GM23338 (cell line): ENCODE measurements at regions not wholly inside any gene's neighbourhood (a gene's known extent, or its start where the extent isn't known, plus 50 kb on each side); places are given as distances from the start of the nearest gene placed in this dataset.

Experiments
- ATAC-seq: fragments of 200-7000 bp; cut with Tn5 transposase; 3 replicates; pipeline ENCODE4 v1.9.1; 2020
- DNase-seq: peaks from one replicate; pipeline ENCODE4 v3.0.0-alpha.2; 2015; ENCODE audit warnings: low spot score
- H2AFZ ChIP-seq: fragments of 200-600 bp; sonication (generic); 2 replicates; pipeline ENCODE4 v1.8.0; 2016; ENCODE audit warnings: antibody characterized with exemption, mild to moderate bottlenecking, moderate library complexity
- H3F3A ChIP-seq: fragments of 200-600 bp; sonication (generic); replicated peaks from 2 replicates; pipeline ENCODE4 v1.8.0; 2017; ENCODE audit warnings: antibody characterized with exemption, mixed run types, low read depth
- H3K27ac ChIP-seq: fragments of 200-600 bp; sonication (generic); 2 replicates; pipeline ENCODE4 v1.6.1; 2016; ENCODE audit warnings: low read depth
- H3K27me3 ChIP-seq: fragments of 200-600 bp; sonication (generic); 2 replicates; pipeline ENCODE4 v1.8.0; 2016; ENCODE audit warnings: mild to moderate bottlenecking, mixed run types, moderate library complexity; ENCODE audit not compliant: insufficient read depth
- H3K36me3 ChIP-seq: fragments of 200-600 bp; sonication (generic); 2 replicates; pipeline ENCODE4 v1.8.0; 2016; ENCODE audit warnings: mild to moderate bottlenecking; ENCODE audit not compliant: insufficient read depth
- H3K4me1 ChIP-seq: fragments of 200-600 bp; sonication (generic); 2 replicates; pipeline ENCODE4 v1.8.0; 2016; ENCODE audit warnings: mild to moderate bottlenecking, moderate library complexity; ENCODE audit not compliant: insufficient read depth
- H3K4me2 ChIP-seq: fragments of 200-600 bp; sonication (generic); 2 replicates; pipeline ENCODE4 v1.7.1; 2017; ENCODE audit warnings: mixed run types
- H3K4me3 ChIP-seq: fragments of 200-600 bp; sonication (generic); 2 replicates; pipeline ENCODE4 v1.6.1; 2016; ENCODE audit warnings: mixed run types
- H3K79me2 ChIP-seq: fragments of 200-600 bp; sonication (generic); replicated peaks from 2 replicates; pipeline ENCODE4 v1.8.0; 2017; ENCODE audit warnings: mild to moderate bottlenecking; ENCODE audit not compliant: insufficient read depth
- H3K9me2 ChIP-seq: fragments of 200-600 bp; sonication (generic); 2 replicates; pipeline ENCODE4 v1.8.0; 2017; ENCODE audit not compliant: insufficient read depth
- H4K20me1 ChIP-seq: fragments of 200-600 bp; sonication (generic); replicated peaks from 2 replicates; pipeline ENCODE4 v1.8.0; 2017; ENCODE audit warnings: mild to moderate bottlenecking; ENCODE audit not compliant: insufficient read depth
- H3K27ac Mint-ChIP-seq: 2 replicates; pipeline ENCODE4 v1.8.0; 2020; ENCODE audit warnings: inconsistent platforms, mild to moderate bottlenecking, moderate library complexity, mixed read lengths
- H3K27me3 Mint-ChIP-seq: 3 replicates; pipeline ENCODE4 v1.8.0; 2022; ENCODE audit warnings: low read depth, mild to moderate bottlenecking, moderate library complexity, mixed read lengths, inconsistent platforms; ENCODE audit not compliant: insufficient read depth, poor library complexity
- H3K36me3 Mint-ChIP-seq: 3 replicates; pipeline ENCODE4 v1.8.0; 2021; ENCODE audit warnings: low read depth, mild to moderate bottlenecking, inconsistent platforms, moderate library complexity, mixed read lengths
- H3K4me1 Mint-ChIP-seq: 3 replicates; pipeline ENCODE4 v1.8.0; 2020; ENCODE audit warnings: mild to moderate bottlenecking, inconsistent platforms, mixed read lengths
- H3K4me3 Mint-ChIP-seq: 3 replicates; pipeline ENCODE4 v1.8.0; 2021; ENCODE audit warnings: moderate library complexity, mild to moderate bottlenecking, inconsistent platforms, mixed read lengths
- H3K9me3 Mint-ChIP-seq: 3 replicates; pipeline ENCODE4 v1.8.0; 2020; ENCODE audit warnings: moderate library complexity, mild to moderate bottlenecking, inconsistent platforms, mixed read lengths
- CREB1 ChIP-seq: fragments of 250-450 bp; sonication (Bioruptor Pico); IDR thresholded peaks from 2 replicates; pipeline ENCODE4 v1.5.0; 2020; ENCODE audit warnings: low read depth, mild to moderate bottlenecking, moderate library complexity
- EZH2 ChIP-seq: fragments of 200-600 bp; sonication (generic); IDR thresholded peaks from one replicate; pipeline ENCODE4 v1.8.0; 2017; ENCODE audit warnings: antibody characterized with exemption, mild to moderate bottlenecking, low read depth; ENCODE audit not compliant: unreplicated experiment
- EZH2phosphoT487 ChIP-seq: fragments of 200-600 bp; sonication (generic); IDR thresholded peaks from one replicate; pipeline ENCODE4 v1.8.1; 2018; ENCODE audit warnings: antibody characterized with exemption; ENCODE audit not compliant: unreplicated experiment
- JUNB ChIP-seq: IDR thresholded peaks from one replicate; pipeline ENCODE4 v1.6.1; 2016; ENCODE audit warnings: antibody characterized with exemption; ENCODE audit not compliant: unreplicated experiment
- NANOG ChIP-seq: IDR thresholded peaks from 2 replicates; pipeline ENCODE4 v1.6.1; 2016; ENCODE audit warnings: antibody characterized with exemption, borderline replicate concordance
- TF ChIP-seq, protein P1 (sequence below): IDR thresholded peaks from 2 replicates; pipeline ENCODE4 v1.6.1; 2016; ENCODE audit warnings: antibody characterized with exemption

GRCh38 chr9:129497005-129497812 is 123.7 kb downstream of the C9orf50 start:
- Mint-ChIP-seq H3K36me3 (no peaks in the 10 kb centered on the region), H3K4me3 (peak overlapping the region; percentile 83), H3K27me3 (peaks cover 55% of the 10 kb centered on the region), H3K9me3 (no peaks in the 10 kb centered on the region), H3K4me1 (peaks cover 53% of the 10 kb centered on the region), H3K27ac (peak overlapping the region; percentile 89)
- H4K20me1 ChIP-seq, result no peaks in the 10 kb centered on the region
- no peaks in the 10 kb centered on the region for H3K9me2 ChIP-seq
- H3F3A ChIP-seq, result peaks cover 10% of the 10 kb centered on the region; the same call in 1 of the 2 replicates
- TF ChIP-seq EZH2phosphoT487, result no peak
- TF ChIP-seq EZH2, result peak; percentile 27
- TF ChIP-seq, protein P1, sequence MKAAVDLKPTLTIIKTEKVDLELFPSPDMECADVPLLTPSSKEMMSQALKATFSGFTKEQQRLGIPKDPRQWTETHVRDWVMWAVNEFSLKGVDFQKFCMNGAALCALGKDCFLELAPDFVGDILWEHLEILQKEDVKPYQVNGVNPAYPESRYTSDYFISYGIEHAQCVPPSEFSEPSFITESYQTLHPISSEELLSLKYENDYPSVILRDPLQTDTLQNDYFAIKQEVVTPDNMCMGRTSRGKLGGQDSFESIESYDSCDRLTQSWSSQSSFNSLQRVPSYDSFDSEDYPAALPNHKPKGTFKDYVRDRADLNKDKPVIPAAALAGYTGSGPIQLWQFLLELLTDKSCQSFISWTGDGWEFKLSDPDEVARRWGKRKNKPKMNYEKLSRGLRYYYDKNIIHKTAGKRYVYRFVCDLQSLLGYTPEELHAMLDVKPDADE, result no peak
- no peak for TF ChIP-seq JUNB
- H3K36me3 ChIP-seq, result no peaks in the 10 kb centered on the region
- H3K4me2 ChIP-seq, result peak overlapping the region; percentile 99
- peak overlapping the region; percentile 87 for H3K4me3 ChIP-seq
- peak overlapping the region; percentile 84 for H3K27ac ChIP-seq
- DNase-seq, result peak; percentile 89
- peak; percentile 17 for ATAC-seq
- H3K4me1 ChIP-seq, result peaks cover 31% of the 10 kb centered on the region
- H3K79me2 ChIP-seq, result no peaks in the 10 kb centered on the region
- peak overlapping the region; percentile 94; the same call in 1 of the 2 replicates for H2AFZ ChIP-seq
- peaks cover 40% of the 10 kb centered on the region for H3K27me3 ChIP-seq

- Mint-ChIP-seq H3K9me3 (no peaks in the 10 kb centered on the region), H3K4me1 (peaks cover 49% of the 10 kb centered on the region), H3K27me3 (peaks cover 55% of the 10 kb centered on the region), H3K4me3 (peak overlapping the region; percentile 83), H3K27ac (peak overlapping the region; percentile 89), H3K36me3 (no peaks in the 10 kb centered on the region; the same call in 2 of the 3 replicates)
- peak overlapping the region; percentile 87 for H3K4me3 ChIP-seq
- peak overlapping the region; percentile 94 for H2AFZ ChIP-seq
- peak overlapping the region; percentile 99 for H3K4me2 ChIP-seq
- peak; percentile 61 for ATAC-seq
- no peaks in the 10 kb centered on the region for H3K79me2 ChIP-seq
- H3K36me3 ChIP-seq, result no peaks in the 10 kb centered on the region
- TF ChIP-seq CREB1 (CRISPR knock-in tag) (0 out of 2 replicates have a peak, but pooled peaks have one; percentile 23), NANOG (no peak)
- peak overlapping the region; percentile 84 for H3K27ac ChIP-seq
- H3K9me2 ChIP-seq, result no peaks in the 10 kb centered on the region
- no peaks in the 10 kb centered on the region for H4K20me1 ChIP-seq
- DNase-seq, result peak; percentile 98
- peaks cover 31% of the 10 kb centered on the region for H3K4me1 ChIP-seq
- peaks cover 40% of the 10 kb centered on the region for H3K27me3 ChIP-seq
- H3F3A ChIP-seq, result peaks cover 10% of the 10 kb centered on the region; the same call in 1 of the 2 replicates
These were observed 124.4 kb downstream of the C9orf50 start for GRCh38 chr9:129496473-129497004.
